Kidney (tissue), 13 donors: ENCODE measurements at regions not wholly inside any gene's neighbourhood (a gene's known extent, or its start where the extent isn't known, plus 50 kb on each side); places are given as distances from the start of the nearest gene placed in this dataset.

Experiments used
- DNase-seq, 5 donors: peaks; one replicate each; pipeline ENCODE4 v3.0.0-alpha.2; 2013 to 2020
- FAIRE-seq: peaks from 2 replicates; lab custom pipeline; 2012; peaks lifted over from hg19 to GRCh38; lab: Jason Lieb, UNC
- H3K27ac ChIP-seq, 2 donors: one replicate each; pipeline ENCODE4 v1.7.0; 2013; ENCODE audit warnings: low read depth in 2 of 2, low read length in 2 of 2, inconsistent platforms in 1 of 2
- H3K27me3 ChIP-seq: one replicate; pipeline ENCODE4 v1.7.1; 2013; ENCODE audit warnings: low read length, inconsistent platforms; ENCODE audit not compliant: control insufficient read depth, insufficient read depth
- H3K36me3 ChIP-seq, 3 donors: one replicate each; pipeline versions ENCODE4 v1.7.0 to v1.7.1; 2013; ENCODE audit warnings: low read length in 3 of 3, control low read depth in 1 of 3, inconsistent platforms in 1 of 3; ENCODE audit not compliant: insufficient read depth in 3 of 3, control insufficient read depth in 2 of 3
- H3K4me1 ChIP-seq, 3 donors: one replicate each; pipeline versions ENCODE4 v1.7.0 to v1.7.1; 2013; ENCODE audit warnings: low read length in 3 of 3, inconsistent platforms in 1 of 3, low read depth in 1 of 3; ENCODE audit not compliant: control insufficient read depth in 2 of 3, insufficient read depth in 2 of 3
- H3K4me3 ChIP-seq, 3 donors: one replicate each; pipeline versions ENCODE4 v1.7.0 to v1.8.1; 2013; ENCODE audit warnings: low read length in 3 of 3, control low read depth in 1 of 3, inconsistent platforms in 1 of 3
- H3K9ac ChIP-seq, 3 donors: one replicate each; pipeline versions ENCODE4 v1.7.0 to v1.7.1; 2013; ENCODE audit warnings: low read length in 3 of 3, control low read depth in 1 of 3, inconsistent platforms in 1 of 3
- H3K9me3 ChIP-seq, 3 donors: one replicate each; pipeline versions ENCODE4 v1.7.0 to v1.7.1; 2013; ENCODE audit warnings: low read length in 3 of 3, control low read depth in 1 of 3, inconsistent platforms in 1 of 3; ENCODE audit not compliant: control insufficient read depth in 2 of 3, insufficient read depth in 1 of 3
- intact Hi-C: fragments of 100-400 bp; cut with DNase I; formaldehyde crosslinking; loops from one replicate; pipeline ENCODE4 v1.11.1; 2022
- TF ChIP-seq, protein P1 (sequence below): IDR thresholded peaks from 3 replicates; pipeline ENCODE4 v1.5.1; 2012; ENCODE audit warnings: mild to moderate bottlenecking, moderate library complexity, borderline replicate concordance; ENCODE audit not compliant: insufficient read depth; ENCODE audit errors: extremely low read depth
- donor health status: control.
- donor health status: control.
- donor health status: control.
- donor health status: control.
- donor health status: control.
- donor health status: DM: yes; HTN: yes; CAD: no.
- donor health status: Normal renal cell carcinoma (clear cell type).

DNA sequence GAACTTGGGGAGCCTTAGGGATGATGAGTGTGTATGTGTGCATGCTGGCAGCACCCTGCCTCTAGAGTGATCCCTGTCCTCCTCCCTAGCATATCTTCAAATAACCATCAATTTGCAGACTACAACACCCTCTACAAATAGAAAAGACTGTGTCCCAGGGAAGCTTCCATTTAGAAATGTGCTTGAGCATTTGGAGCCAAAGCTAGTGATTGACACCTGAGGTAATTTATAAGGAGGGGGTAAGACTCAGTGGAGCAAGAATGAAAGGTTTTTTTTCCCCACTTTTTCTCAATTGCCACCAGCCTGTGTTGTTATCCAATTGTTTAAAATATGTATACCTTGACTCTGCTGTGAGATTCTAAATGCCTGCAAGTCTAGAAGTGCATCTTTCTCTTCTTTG lies 286.0 kb upstream of the SLC14A2 start:
- no peaks in the 10 kb centered on the region for H3K4me1 ChIP-seq
- no peaks in the 10 kb centered on the region for H3K27me3 ChIP-seq
- H3K9me3 ChIP-seq: no peaks in the 10 kb centered on the region
- TF ChIP-seq, protein P1, sequence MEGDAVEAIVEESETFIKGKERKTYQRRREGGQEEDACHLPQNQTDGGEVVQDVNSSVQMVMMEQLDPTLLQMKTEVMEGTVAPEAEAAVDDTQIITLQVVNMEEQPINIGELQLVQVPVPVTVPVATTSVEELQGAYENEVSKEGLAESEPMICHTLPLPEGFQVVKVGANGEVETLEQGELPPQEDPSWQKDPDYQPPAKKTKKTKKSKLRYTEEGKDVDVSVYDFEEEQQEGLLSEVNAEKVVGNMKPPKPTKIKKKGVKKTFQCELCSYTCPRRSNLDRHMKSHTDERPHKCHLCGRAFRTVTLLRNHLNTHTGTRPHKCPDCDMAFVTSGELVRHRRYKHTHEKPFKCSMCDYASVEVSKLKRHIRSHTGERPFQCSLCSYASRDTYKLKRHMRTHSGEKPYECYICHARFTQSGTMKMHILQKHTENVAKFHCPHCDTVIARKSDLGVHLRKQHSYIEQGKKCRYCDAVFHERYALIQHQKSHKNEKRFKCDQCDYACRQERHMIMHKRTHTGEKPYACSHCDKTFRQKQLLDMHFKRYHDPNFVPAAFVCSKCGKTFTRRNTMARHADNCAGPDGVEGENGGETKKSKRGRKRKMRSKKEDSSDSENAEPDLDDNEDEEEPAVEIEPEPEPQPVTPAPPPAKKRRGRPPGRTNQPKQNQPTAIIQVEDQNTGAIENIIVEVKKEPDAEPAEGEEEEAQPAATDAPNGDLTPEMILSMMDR: no peak
- no peak overlapping the region for H3K27ac ChIP-seq
- FAIRE-seq: no peak
- no peaks in the 10 kb centered on the region for H3K36me3 ChIP-seq
- H3K9ac ChIP-seq: no peak overlapping the region
- no peak overlapping the region for H3K4me3 ChIP-seq
- intact Hi-C loops: no loop called here
- DNase-seq: no peak

DNA sequence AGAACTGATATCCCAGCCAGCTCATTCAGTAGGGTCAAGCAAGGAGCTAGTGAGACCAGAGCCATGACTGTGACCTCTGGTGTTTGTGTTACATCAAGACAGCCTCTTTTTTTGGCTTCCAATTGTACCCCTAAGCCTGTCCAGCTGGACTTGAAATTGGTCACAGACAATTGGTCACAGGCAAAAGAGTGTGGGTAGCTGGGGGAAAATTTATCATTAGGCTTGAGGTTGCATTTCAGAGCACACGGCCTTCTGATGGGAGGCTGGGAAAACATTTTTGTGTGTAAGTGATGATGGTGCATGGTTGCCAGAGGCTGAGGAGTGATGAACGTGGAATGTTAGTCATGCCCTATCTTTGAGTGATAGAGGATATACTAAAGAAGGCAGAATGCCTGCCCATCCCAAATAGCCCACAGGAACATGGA lies 285.1 kb upstream of the SLC14A2 start:
- DNase-seq (peak in 3 of 5 donors; percentile 40 to 68 (median 58)), FAIRE-seq (no peak)
- Histone ChIP-seq H3K9me3 (no peaks in the 10 kb centered on the region), H3K4me1 (no peaks in the 10 kb centered on the region), H3K36me3 (no peaks in the 10 kb centered on the region), H3K4me3 (no peak overlapping the region), H3K27ac (no peak overlapping the region), H3K27me3 (no peaks in the 10 kb centered on the region), H3K9ac (no peak overlapping the region)
- intact Hi-C loops: no loop called here
- TF ChIP-seq, protein P1: no peak

DNA sequence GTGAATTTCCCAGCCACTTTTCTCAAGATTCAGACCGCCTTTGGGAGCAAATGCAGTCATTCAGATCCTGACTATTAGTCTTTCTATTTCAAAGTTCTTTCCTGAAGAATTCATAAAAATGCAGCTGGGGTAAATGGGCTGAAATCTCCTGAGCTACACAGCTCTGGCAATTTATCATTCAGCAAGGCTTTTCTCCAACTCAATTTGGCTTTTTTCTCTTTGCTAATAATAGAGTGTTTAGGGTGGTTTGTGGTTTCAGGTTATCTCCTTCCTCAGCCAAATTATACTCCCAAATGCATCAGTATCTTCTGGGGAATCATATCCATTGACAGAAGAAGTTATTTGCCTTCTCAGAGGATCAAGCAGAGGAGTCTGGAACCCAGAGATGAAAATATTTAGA lies 282.4 kb upstream of the SLC14A2 start:
- H3K4me3 ChIP-seq: no peak overlapping the region
- H3K36me3 ChIP-seq: no peaks in the 10 kb centered on the region
- H3K27ac ChIP-seq: no peak overlapping the region
- no peaks in the 10 kb centered on the region for H3K27me3 ChIP-seq
- no peaks in the 10 kb centered on the region for H3K9me3 ChIP-seq
- H3K9ac ChIP-seq: no peak overlapping the region
- FAIRE-seq (no peak), DNase-seq (no peak)
- intact Hi-C loops: no loop called here
- TF ChIP-seq, protein P1: no peak
- no peaks in the 10 kb centered on the region for H3K4me1 ChIP-seq

DNA sequence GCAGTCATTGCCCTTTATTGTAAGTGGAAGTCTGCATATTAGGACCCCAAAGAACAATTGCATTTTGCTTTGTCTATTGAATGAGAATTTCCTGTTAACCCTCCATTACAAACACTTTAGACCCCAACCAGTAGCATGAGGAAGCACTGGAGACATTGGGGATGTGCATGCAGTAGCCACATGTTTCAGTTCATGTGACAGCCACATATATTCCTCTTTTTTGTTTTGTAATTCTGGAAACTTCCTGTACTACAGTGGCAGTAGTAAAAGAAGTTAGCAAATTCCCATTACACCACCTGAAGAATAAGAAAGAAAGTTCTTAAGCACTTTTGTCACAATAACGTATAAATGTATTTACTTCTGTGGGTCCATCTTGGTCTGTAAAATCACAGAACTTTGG lies 281.1 kb upstream of the SLC14A2 start:
- DNase-seq (no peak), FAIRE-seq (no peak)
- intact Hi-C loops: no loop called here
- H3K4me1 ChIP-seq: no peaks in the 10 kb centered on the region
- H3K9ac ChIP-seq: no peak overlapping the region
- no peak overlapping the region for H3K27ac ChIP-seq
- TF ChIP-seq, protein P1: no peak
- no peaks in the 10 kb centered on the region for H3K9me3 ChIP-seq
- H3K27me3 ChIP-seq: no peaks in the 10 kb centered on the region
- no peak overlapping the region for H3K4me3 ChIP-seq
- no peaks in the 10 kb centered on the region for H3K36me3 ChIP-seq
